ENCODE measurements at regions not wholly inside any gene's neighbourhood (a gene's known extent, or its start where the extent isn't known, plus 50 kb on each side); places are given as distances from the start of the nearest gene placed in this dataset.
"Not testable (repeated sequence)": the region's sequence is repeated elsewhere in the genome, so short reads cannot be mapped to it uniquely, and the experiment has no call there.

- H3K4me3 Mint-ChIP-seq: no peak overlapping the region
- intact Hi-C loops (cut with micrococcal nuclease): no loop called here
- H3K36me3 Mint-ChIP-seq (ENCODE audit: low read depth): no peaks in the 10 kb centered on the region
- H3K4me1 Mint-ChIP-seq (ENCODE audit: low read depth): no peaks in the 10 kb centered on the region
- peaks cover 17% of the 10 kb centered on the region for H3K9me3 Mint-ChIP-seq
- no peak overlapping the region for H3K27ac Mint-ChIP-seq
- no peaks in the 10 kb centered on the region for H3K27me3 Mint-ChIP-seq
Measured at GRCh38 chr4:104272966-104273365, 221.7 kb downstream of the CXXC4 start.

DNA sequence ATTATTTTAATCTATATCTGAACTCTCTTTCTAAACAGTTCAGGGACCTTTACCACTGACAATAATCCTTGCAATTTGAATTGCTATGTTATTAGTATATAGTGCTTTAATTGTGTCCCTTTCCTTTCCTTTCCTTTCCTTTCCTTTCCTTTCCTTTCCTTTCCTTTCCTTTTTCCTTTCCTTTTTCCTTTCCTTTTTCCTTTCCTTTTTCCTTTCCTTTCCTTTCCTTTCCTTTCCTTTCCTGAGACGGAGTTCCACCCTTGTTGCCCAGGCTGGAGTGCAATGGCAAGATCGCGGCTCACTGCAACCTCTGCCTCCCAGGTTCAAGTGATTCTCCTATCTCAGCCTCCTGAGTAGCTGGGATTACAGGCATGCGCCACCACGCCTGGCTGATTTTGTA, 225.1 kb downstream of the CXXC4 start:
- H3K36me3 Mint-ChIP-seq (ENCODE audit: low read depth); H3K4me1 Mint-ChIP-seq (ENCODE audit: low read depth); H3K27ac Mint-ChIP-seq; intact Hi-C loops (cut with micrococcal nuclease); H3K27me3 Mint-ChIP-seq; H3K9me3 Mint-ChIP-seq; H3K4me3 Mint-ChIP-seq: not testable (repeated sequence)

GRCh38 chr4:104263100-104263499, 231.6 kb downstream of the CXXC4 start:
- no peaks in the 10 kb centered on the region for H3K36me3 Mint-ChIP-seq (ENCODE audit: low read depth)

GRCh38 chr4:104262678-104263077, 232.0 kb downstream of the CXXC4 start:
- H3K36me3 Mint-ChIP-seq (ENCODE audit: low read depth): no peaks in the 10 kb centered on the region
- H3K27ac Mint-ChIP-seq: no peak overlapping the region
- intact Hi-C loops (cut with micrococcal nuclease): no loop called here
- H3K9me3 Mint-ChIP-seq: no peaks in the 10 kb centered on the region
- no peaks in the 10 kb centered on the region for H3K4me1 Mint-ChIP-seq (ENCODE audit: low read depth)
- H3K4me3 Mint-ChIP-seq: no peak overlapping the region
- no peaks in the 10 kb centered on the region for H3K27me3 Mint-ChIP-seq

More at GRCh38 chr4:104263100-104263499, 231.6 kb downstream of the CXXC4 start:
- Mint-ChIP-seq H3K9me3 (no peaks in the 10 kb centered on the region), H3K27ac (no peak overlapping the region), H3K4me3 (no peak overlapping the region), H3K4me1 (ENCODE audit: low read depth) (no peaks in the 10 kb centered on the region), H3K27me3 (no peaks in the 10 kb centered on the region)
- intact Hi-C loops (cut with micrococcal nuclease): no loop called here

GRCh38 chr4:104248726-104249125, 246.0 kb downstream of the CXXC4 start:
- intact Hi-C loops (cut with micrococcal nuclease): no loop called here
- Mint-ChIP-seq H3K4me3 (no peak overlapping the region), H3K9me3 (peaks cover 67% of the 10 kb centered on the region)

GRCh38 chr4:104235967-104236366, 258.7 kb downstream of the CXXC4 start:
- intact Hi-C loops (cut with micrococcal nuclease): no loop called here
- H3K4me1 Mint-ChIP-seq (ENCODE audit: low read depth): no peaks in the 10 kb centered on the region
- no peaks in the 10 kb centered on the region for H3K36me3 Mint-ChIP-seq (ENCODE audit: low read depth)
- H3K27me3 Mint-ChIP-seq: no peaks in the 10 kb centered on the region
- H3K9me3 Mint-ChIP-seq: peaks cover 10% of the 10 kb centered on the region
- no peak overlapping the region for H3K27ac Mint-ChIP-seq
- no peak overlapping the region for H3K4me3 Mint-ChIP-seq

More at GRCh38 chr4:104248726-104249125, 246.0 kb downstream of the CXXC4 start:
- Mint-ChIP-seq H3K36me3 (ENCODE audit: low read depth) (no peaks in the 10 kb centered on the region), H3K27ac (no peak overlapping the region), H3K27me3 (no peaks in the 10 kb centered on the region), H3K4me1 (ENCODE audit: low read depth) (no peaks in the 10 kb centered on the region)

DNA sequence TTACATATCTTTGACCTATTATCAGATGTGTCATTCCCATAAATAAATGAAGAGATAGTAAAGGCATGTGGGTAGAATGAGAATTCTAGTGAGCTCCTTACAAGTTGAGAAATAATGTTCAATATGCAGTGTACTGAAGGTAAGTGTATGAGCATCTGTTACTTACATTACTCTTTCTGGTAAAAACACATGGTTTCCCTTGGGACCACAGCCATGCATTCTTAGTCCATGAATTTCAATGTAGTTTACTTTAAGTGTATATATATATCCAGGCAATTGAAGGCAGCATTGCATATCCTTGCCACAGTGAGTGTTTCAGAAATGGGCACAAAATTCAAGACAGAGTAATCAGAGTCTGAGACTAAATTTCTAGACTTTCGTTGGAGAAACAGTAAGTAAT, 277.2 kb downstream of the CXXC4 start:
- Mint-ChIP-seq H3K36me3 (ENCODE audit: low read depth) (no peaks in the 10 kb centered on the region), H3K27me3 (no peaks in the 10 kb centered on the region), H3K4me3 (no peak overlapping the region), H3K27ac (no peak overlapping the region), H3K4me1 (ENCODE audit: low read depth) (no peaks in the 10 kb centered on the region), H3K9me3 (no peaks in the 10 kb centered on the region)
- intact Hi-C loops (cut with micrococcal nuclease): no loop called here

DNA sequence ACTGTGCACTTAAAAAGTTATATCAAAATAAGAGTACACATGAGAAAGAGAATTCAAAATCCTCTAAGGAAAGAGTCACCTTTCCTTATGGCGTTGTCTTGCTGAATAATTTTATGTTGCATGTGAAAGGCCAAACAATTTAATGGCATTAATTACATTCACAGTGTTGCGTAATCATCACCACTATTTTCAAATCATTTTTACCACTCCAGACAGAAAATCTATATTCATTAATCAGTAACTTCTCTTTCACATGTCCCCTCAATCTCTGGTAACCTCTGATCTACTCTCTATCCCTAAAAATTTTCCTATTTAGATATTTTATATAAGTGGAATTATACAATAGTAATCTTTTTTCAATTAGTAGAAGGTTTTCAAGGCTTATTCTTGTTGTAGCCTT, 283.0 kb downstream of the CXXC4 start:
- Mint-ChIP-seq H3K36me3 (ENCODE audit: low read depth) (no peaks in the 10 kb centered on the region), H3K27ac (no peak overlapping the region), H3K27me3 (no peaks in the 10 kb centered on the region), H3K9me3 (no peaks in the 10 kb centered on the region), H3K4me1 (ENCODE audit: low read depth) (no peaks in the 10 kb centered on the region), H3K4me3 (no peak overlapping the region)
- intact Hi-C loops (cut with micrococcal nuclease): no loop called here

DNA sequence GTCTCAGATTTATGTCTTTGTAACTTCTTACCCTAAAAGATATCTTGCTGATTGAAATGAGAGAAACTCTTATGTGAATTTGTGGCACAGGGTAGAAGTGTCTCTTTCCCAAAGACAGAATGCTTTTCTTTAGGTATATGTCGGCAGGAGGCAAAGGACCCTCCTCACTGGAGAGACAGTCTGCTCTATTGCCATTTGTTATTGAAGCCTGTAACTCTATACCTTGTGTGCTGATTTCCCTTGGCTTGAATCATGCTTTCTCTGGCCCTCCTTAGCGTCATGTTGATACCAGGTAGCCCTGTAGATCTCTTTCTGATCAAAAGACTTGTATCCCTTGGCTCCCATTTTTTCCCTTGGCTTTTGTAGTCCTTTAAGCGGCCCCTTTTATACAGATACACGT, 284.3 kb downstream of the CXXC4 start:
- Mint-ChIP-seq H3K27me3 (no peaks in the 10 kb centered on the region), H3K9me3 (no peaks in the 10 kb centered on the region), H3K36me3 (ENCODE audit: low read depth) (no peaks in the 10 kb centered on the region), H3K27ac (no peak overlapping the region), H3K4me1 (ENCODE audit: low read depth) (no peaks in the 10 kb centered on the region), H3K4me3 (no peak overlapping the region)
- intact Hi-C loops (cut with micrococcal nuclease): no loop called here

- Mint-ChIP-seq H3K9me3 (peaks cover 19% of the 10 kb centered on the region), H3K4me1 (ENCODE audit: low read depth) (no peaks in the 10 kb centered on the region), H3K27me3 (no peaks in the 10 kb centered on the region), H3K36me3 (ENCODE audit: low read depth) (no peaks in the 10 kb centered on the region), H3K4me3 (no peak overlapping the region), H3K27ac (no peak overlapping the region)
- intact Hi-C loops (cut with micrococcal nuclease): no loop called here
Measured at GRCh38 chr4:104206784-104207183, 287.9 kb downstream of the CXXC4 start.

GRCh38 chr4:104205116-104205515, 289.6 kb downstream of the CXXC4 start:
- intact Hi-C loops (cut with micrococcal nuclease): no loop called here
- H3K36me3 Mint-ChIP-seq (ENCODE audit: low read depth): no peaks in the 10 kb centered on the region
- H3K4me1 Mint-ChIP-seq (ENCODE audit: low read depth): no peaks in the 10 kb centered on the region

DNA sequence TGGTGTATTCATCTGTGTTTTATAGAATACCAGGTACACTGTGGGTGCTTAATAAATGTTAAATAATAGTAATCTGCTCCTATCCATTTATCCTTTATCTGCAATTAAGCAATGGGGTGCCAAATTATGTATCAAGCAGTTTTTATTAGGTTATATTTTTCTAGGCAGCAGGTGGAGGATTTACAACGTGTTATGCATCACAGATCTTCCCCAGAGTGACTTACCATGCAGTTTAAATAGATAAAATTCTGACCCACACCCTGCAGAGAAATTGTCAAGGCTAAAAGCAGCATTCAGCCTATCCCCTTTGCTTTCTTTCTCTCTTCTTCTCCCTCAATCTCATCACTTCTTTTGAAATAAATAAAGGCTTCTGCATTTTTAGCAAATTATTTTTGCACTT, 306.4 kb downstream of the CXXC4 start:
- no peak overlapping the region for H3K4me3 Mint-ChIP-seq
- H3K9me3 Mint-ChIP-seq: no peaks in the 10 kb centered on the region
- H3K36me3 Mint-ChIP-seq (ENCODE audit: low read depth): no peaks in the 10 kb centered on the region
- H3K27ac Mint-ChIP-seq: no peak overlapping the region
- intact Hi-C loops (cut with micrococcal nuclease): no loop called here
- no peaks in the 10 kb centered on the region for H3K27me3 Mint-ChIP-seq
- no peaks in the 10 kb centered on the region for H3K4me1 Mint-ChIP-seq (ENCODE audit: low read depth)

More at GRCh38 chr4:104205116-104205515, 289.6 kb downstream of the CXXC4 start:
- Mint-ChIP-seq H3K27ac (no peak overlapping the region), H3K27me3 (no peaks in the 10 kb centered on the region), H3K9me3 (peaks cover 35% of the 10 kb centered on the region), H3K4me3 (no peak overlapping the region)

DNA sequence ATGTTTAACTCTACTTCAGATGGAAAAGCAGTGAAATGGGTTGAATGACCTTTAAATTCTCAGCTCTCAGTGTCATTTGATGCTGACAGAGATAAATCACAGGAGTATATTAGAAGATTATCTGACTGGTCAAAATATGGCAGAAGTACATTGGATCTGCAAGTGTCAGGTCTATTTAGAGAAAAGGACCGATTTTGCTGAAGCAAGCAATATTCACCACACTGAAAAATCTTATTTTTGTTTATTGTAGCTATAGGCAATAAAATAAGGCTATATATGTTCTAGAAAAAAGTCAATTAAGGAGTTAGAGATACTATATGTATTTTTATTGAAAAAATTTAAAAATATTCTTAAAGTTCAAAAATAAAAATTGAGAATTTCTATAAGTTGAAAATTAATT, 325.3 kb downstream of the CXXC4 start:
- Mint-ChIP-seq H3K4me1 (ENCODE audit: low read depth) (no peaks in the 10 kb centered on the region), H3K27me3 (no peaks in the 10 kb centered on the region), H3K9me3 (peaks cover 17% of the 10 kb centered on the region), H3K27ac (no peak overlapping the region), H3K4me3 (no peak overlapping the region), H3K36me3 (ENCODE audit: low read depth) (no peaks in the 10 kb centered on the region)
- intact Hi-C loops (cut with micrococcal nuclease): no loop called here

GRCh38 chr4:104166749-104167148, 327.9 kb downstream of the CXXC4 start:
- no peaks in the 10 kb centered on the region for H3K4me1 Mint-ChIP-seq (ENCODE audit: low read depth)

GRCh38 chr4:104163820-104164219, 330.9 kb downstream of the CXXC4 start:
- no peaks in the 10 kb centered on the region for H3K27me3 Mint-ChIP-seq
- H3K9me3 Mint-ChIP-seq: no peaks in the 10 kb centered on the region
- no peak overlapping the region for H3K4me3 Mint-ChIP-seq
- H3K4me1 Mint-ChIP-seq (ENCODE audit: low read depth): no peaks in the 10 kb centered on the region
- no peak overlapping the region for H3K27ac Mint-ChIP-seq
- no peaks in the 10 kb centered on the region for H3K36me3 Mint-ChIP-seq (ENCODE audit: low read depth)
- intact Hi-C loops (cut with micrococcal nuclease): no loop called here

More at GRCh38 chr4:104166749-104167148, 327.9 kb downstream of the CXXC4 start:
- intact Hi-C loops (cut with micrococcal nuclease): no loop called here
- Mint-ChIP-seq H3K36me3 (ENCODE audit: low read depth) (no peaks in the 10 kb centered on the region), H3K9me3 (peaks cover 4% of the 10 kb centered on the region), H3K27me3 (no peaks in the 10 kb centered on the region), H3K27ac (no peak overlapping the region), H3K4me3 (no peak overlapping the region)

Measured in dendritic cell treated with granulocyte-macrophage colony-stimulating factor and Interleukin-4, amounts not matched to agents 40 ng/mL and 50 ng/mL, for 4 days (primary cell).